DMS114 treated with DMSO at 0.1 percent for 48 hours (cell line): ENCODE measurements at regions not wholly inside any gene's neighbourhood (a gene's known extent, or its start where the extent isn't known, plus 50 kb on each side); places are given as distances from the start of the nearest gene placed in this dataset.

Source experiments
- DNase-seq: peaks from one replicate; lab custom pipeline; 2025; ENCODE audit not compliant: unreplicated experiment; lab: John Stamatoyannopoulos, UW

DNA sequence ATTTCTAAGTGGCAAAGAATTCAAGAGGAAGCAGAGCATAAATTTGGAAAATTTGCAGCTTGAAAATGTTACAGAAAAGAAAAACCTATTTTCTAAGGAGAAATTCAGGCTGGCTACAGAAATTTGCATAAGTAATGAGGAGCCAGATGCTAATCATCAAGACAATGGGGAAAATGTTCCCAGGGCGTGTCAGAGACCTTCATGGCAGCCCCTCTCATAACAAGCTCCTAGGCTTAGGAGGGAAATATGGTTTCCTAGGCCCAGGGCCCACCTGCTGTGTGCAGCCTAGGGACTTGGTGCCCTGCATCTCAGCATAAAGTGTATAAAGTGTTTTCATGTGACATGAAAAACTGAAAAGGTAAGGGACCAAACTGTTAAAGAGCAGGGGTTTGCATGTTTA, 1796.3 kb upstream of the FLRT2 start:
- DNase-seq: no peak

DNA sequence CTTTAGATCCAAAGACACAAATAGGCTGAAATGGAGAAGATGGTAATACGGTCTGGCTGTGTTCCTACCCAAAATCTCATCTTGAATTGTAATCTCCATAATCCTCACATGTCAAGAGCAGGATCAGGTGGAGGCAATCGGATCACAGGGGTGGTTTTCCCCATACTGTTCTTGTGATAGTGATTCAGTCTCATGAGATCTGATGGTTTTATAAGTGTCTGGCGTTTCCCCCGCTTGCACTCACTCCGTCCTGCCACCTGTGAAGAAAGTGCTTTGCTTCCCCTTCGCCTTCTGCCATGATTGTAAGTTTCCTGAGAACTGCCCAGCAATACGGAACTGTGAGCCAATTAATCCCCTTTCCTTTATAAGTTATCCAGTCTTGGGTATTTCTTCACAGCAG, 1795.5 kb upstream of the FLRT2 start:
- no peak for DNase-seq

DNA sequence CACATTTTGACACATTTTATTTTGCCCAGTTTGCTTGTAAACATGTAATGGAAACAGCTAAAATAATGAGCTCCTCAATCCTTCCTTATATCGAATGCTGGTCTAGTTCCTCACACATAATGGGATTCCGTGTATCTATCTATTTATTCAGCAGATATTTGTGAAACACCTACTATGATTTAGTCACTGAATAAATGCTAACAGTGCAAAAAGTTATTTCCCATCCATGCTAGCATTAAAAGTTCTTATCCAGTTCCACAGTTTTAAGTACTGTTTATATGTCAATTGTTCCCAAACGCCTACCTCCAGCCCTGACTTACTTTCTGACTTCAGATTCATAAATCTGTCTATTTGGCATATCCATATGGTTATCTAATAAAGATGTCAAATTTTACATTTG, 1788.7 kb upstream of the FLRT2 start:
- no peak for DNase-seq

DNA sequence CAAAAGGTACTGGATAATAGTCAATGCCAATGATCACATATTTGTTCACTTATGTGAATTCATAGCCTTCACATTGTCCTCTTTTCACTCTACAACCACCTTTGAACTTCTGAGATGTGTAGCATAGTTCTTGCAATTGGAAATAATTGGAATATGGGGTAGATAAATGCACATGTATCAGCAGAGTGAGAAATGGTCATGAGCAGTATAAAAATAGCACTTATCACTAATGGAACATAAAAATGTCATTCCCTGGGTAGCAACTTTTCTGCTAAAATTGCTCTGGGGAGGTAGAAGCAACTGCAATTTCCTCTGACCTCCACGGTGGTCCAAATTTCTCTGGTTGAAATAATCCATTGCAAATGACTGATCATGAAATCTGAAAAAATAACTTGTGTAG, 1785.7 kb upstream of the FLRT2 start:
- DNase-seq: no peak

DNA sequence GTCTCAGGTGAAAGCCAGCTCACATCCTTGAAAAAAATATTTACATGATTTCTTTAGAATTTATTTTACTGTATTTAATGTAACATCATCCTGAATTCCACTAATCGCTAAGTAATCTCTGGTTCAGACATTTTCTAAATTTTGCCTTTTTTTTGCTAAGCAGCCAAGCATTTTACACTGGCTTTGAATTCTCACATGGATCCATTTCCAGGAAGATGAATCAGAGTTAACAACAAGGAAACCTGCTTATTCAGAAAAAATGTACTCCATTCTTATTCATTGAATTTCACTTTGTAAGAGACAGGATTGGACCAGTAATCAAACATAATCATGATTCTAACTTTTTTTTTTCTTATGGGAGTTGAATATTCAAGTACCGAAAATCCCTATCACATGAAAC, 1785.1 kb upstream of the FLRT2 start:
- no peak for DNase-seq

DNA sequence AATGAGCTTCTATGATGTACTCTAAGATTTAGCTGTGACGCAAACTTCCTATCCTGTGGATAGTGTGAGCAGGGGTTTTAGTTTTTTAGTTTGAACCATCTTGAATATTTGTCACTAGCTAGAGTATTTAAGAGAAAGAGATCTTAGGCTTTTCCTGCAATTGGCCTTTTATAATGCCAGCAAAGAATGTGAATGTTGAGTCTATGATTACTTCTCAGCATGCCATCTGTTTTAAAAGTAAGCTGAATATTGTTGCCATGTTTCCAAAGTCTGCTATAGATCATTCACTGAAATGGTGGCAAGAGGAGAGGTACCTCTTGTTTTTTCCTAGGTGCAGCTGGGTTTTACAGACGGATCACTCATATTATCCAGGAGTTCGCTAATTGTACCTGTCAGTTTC, 1783.6 kb upstream of the FLRT2 start:
- DNase-seq: no peak

DNA sequence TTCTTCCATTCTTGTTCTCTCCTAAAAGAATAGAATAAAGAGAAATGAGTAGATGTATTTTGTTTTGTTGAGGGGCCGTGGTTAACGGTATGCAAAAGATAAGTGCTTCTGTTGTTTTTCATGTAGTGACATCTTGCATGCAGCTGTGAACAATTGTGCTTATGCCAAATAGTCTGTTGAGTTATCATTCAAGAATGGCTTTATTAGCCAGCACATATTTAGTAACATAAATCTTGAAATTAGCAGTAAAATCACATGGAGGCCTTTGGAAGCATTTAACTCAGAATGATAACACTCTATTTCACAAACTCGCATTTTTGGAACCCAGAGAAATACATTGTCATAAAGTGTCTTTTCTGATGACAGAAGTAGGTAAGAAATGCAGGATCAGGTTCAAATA, 1772.0 kb upstream of the FLRT2 start:
- DNase-seq: no peak

DNA sequence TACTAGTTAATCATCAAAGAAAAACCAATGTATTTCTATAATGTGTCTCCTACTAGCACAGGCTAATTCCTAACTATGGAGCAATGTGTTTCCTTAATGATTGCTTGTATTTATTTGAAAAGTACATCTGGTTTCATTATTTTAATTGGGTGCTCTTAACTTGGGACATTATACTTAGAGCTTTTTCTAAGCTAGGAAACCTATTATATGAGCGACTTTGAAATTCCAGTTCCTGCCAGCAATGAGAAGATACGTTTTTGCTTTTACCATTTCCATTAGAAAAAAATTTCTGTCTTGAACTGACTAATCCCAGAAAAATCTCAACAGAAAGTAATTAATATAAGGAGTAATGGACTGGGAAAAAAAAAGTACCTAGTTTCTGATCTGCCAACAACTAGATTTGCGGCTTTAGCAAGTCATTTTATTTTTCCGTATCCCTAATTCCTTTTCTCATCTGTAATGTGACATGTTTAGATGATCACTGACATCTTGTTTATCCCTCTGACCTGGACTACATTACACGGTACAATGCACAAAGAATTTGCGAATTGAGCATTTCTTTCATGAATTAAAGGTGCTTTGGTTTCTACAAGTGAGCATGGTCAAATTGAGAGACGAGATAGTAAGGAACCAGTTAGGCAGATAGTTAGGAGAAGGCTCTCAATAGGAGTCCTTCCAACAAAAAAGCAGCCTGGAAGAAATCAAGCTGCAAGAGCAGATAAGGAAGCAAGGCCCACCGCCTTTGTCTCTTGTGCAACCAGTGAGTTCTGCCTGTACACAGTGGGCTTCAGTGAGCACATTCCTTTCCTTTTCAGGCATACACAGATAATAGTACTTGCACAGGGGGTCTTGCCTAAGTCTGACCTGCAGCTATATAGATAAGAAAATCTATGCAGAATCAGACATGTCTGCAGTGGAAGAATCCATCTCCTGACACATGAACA, 1765.0 kb upstream of the FLRT2 start:
- DNase-seq: no peak

DNA sequence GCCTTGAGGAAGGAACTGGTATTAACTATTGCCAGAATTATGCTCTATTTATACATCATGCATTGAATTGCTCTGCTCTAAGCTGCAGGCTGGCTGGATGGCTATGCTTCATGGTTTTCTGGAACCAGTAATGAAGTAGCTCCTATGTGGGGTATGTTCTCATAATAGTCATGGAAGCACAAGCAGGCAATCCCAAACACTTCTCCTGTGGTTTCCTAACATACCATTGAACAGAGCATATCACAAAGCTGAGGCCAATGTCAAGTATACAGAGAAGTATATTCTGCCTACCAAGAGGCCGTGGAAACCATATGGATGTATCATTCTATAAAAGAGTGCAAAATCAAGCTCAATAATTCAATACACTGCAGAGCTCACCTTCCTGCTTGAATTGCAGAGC, 1752.4 kb upstream of the FLRT2 start:
- DNase-seq: no peak

DNA sequence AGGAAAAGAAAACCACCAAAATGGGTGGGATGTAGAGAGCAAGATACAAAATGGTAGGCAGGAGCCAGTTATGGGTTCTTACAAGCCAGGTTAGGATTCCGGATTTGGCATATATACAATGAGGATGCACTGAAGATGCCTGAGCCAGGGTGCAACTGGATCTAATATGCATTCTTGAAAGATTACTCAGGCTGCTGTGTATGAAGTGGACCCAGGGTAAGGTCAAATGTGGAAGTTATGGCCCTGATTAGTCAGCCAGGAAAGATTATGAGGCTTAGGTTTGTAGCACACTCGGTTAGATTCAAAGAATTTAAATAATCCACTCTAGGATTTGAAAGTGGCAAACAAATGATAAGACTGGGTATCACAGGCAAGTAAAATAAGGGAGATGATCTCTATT, 1750.7 kb upstream of the FLRT2 start:
- no peak for DNase-seq

DNA sequence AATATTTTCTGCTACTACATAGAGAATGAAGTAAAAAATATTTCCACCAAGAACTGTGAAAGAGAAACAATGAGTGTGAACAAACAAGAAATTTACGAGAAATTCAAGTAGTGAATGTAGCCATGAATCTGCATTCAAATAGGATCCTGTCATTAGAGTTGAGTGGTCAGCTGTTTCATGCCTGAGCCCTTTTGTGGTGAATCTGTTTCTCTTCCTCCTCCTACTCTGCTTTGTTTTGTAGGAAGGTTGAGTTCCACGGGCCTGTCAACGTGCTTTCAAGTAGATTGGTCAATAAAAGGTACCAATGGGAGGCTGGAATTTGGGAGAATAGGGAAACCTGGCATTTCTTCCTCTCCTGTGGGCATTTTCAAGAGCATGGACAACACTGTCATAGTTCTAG, 1749.6 kb upstream of the FLRT2 start:
- DNase-seq: no peak

DNA sequence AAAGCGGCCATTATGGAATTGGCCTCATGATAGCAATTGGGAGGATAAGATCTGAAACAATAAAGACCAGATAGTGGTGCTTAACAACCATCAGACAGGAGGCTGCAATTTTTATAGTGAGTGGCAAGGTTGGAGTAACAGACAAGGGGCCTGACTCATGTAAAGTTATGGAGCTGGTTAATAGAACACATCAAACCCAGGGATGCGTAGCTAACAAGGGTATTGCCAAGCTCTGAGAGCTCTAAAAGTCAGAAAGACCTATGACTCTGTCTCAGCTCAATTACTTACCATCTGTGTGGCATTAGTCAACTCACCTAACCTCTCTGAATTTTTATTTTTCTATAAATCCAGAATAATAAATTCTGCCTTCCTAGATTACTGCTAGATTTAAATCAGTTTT, 1731.5 kb upstream of the FLRT2 start:
- DNase-seq: no peak

DNA sequence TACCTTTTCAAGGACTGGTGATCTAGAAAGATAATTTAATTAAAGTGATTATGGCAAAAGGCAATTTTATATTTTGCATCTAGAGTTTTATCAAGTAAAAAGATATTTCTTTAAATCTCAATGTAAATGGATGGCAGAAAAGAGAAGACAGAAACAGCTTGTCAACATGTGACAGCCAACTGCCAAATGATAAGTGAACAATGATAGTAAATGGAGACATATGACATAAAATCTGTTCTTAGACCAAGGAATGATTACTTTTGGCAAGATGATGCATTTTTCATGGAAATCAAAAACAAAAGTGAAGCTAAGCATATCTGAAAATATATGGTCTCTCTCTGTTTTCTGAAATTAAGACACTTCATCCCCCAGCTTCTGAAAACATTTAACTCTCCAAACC, 1730.7 kb upstream of the FLRT2 start:
- no peak for DNase-seq

DNA sequence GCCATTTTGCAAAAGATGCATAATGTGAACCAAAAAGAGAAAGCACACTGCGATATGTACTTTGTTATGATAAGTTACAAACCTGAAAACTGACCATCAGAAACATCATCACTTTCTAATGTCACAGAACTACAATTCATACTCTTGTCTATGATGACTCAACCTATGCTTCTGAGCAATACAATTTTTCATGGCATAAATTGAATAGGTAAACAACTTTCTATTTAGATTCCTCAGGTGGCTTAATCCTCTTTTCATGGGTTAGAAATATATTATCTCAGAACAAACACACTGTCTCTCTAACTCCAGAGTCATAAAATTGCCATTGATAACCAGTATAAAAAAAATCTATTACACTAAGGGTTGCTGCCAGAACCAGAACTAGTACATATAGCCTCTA, 1715.0 kb upstream of the FLRT2 start:
- DNase-seq: no peak

DNA sequence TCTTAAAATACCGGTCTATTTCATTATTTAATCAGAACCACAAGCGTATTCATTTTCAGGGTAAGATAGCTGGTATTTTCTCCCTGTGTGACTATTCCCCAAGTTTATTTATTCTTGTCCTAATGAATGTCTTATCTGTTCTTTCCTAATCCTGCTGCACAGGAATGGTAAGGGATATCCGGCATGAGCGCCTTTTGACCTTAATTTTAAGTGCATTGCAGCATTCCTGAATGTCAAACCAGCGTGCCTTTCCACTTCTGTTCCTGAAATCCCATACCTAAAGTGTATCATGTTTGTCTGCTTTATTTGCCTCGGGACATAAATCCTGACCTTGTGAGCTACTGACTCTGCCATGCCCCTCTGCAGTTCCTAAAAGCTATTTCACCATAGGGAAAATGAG, 1713.2 kb upstream of the FLRT2 start:
- DNase-seq: no peak

DNA sequence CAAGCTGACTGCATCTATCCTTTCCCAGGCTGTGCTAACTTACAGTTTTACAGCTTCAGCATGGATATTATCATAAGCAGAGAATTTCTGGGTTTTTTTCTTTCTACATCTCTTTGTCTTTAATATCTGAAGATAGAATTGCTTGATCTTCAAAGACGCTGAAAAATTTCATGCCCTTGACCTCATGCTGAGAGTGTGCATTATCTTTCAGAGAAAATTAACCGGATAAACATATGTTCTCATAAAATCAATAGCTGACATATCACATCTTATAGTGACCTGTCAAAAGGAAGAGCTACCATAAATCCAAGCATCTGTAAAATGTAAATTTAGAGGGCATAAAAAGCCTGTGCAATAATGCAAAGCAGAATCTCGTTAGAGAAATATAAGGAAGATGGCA, 1704.1 kb upstream of the FLRT2 start:
- no peak for DNase-seq

DNA sequence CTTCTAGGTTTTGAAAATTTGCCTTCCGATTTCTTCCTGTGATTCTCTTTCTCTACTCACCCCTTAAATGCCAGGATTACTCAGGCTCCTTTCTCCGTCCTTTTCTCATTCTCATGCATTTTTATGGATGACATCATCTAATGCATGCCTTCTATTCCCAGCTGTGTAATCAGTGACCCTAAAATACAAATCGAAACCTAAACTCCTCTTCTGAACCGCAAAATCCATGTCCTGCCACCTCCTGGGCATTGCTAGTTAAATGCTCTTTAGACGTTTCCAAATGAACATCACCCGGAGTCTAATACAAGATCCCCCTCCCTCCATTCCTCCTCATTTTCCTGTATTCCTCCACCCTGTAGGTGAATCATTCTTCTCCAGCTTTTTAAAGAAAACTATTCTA, 1703.1 kb upstream of the FLRT2 start:
- DNase-seq: no peak

DNA sequence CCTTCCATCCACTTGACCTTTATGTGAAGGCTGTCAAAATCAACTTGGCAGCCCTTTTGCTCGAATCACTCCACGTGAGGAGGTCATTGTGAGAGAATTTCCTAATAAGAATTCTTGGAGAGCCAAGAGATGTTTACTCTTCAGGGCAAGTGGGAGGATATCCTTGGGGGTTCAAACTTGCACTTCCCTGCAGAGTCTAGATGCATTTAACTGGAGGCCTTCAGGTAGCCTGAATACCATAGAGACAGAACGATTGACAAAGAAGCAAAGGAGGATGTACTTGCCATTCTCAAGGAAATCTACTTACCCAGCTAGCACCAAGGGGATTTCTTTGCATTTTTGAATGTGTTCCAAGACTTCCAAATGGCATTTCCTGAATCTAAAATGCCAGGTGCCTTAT, 1702.6 kb upstream of the FLRT2 start:
- DNase-seq: no peak

DNA sequence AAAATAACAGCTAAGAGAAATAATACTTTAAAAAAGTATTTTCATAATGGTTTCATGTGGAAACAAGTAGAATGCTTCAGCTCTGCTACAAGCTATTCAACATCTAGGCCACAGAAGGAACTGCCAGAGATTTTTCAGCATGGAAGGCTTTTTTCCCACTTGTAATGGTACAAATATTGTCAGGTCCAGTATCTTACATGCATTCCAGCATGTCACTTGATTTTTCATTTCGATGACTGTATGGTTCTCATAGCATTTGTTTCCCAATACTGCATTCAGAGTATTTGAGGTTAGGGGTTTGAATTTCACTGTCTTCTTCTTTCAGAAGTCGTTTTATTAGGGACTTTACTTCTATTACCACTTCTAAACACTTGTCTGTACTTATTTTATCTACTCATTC, 1701.5 kb upstream of the FLRT2 start:
- no peak for DNase-seq

DNA sequence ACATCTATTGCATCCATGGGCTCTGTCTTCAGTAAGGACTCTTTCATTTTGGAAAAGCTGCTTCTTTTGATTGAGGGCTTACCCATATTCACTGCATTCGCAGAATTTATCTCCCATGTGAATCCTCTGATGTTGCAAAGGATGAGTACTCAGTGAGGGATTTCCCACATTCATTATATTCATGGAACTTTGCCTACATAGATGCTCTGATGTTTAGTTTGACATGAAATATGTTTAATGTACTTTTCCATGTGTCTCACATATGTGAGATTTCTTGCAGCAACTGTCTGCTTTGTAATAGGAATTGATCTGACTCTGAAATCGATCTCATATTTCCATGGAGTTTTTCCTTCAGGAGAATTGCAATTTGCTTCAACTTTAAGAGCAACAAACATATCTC, 1699.6 kb upstream of the FLRT2 start:
- no peak for DNase-seq

DNA sequence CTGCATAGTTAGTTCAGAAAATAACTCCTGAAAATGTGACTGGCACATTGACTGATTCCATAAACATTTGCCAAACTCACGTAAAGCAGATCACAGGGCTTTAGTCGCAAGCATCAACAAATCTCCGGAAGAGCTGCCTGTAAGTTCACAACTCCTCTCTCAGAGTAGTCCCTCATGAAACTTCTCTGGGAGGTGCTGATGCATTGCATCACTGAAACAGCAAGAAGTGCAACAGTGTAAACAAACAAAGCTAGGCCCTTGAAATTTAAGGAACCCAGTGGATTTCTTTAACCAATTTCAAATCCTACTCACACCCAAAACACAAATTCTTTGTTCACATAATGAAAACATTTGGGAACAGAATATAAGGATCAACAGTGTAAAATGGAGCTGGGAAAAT, 1691.7 kb upstream of the FLRT2 start:
- no peak for DNase-seq

DNA sequence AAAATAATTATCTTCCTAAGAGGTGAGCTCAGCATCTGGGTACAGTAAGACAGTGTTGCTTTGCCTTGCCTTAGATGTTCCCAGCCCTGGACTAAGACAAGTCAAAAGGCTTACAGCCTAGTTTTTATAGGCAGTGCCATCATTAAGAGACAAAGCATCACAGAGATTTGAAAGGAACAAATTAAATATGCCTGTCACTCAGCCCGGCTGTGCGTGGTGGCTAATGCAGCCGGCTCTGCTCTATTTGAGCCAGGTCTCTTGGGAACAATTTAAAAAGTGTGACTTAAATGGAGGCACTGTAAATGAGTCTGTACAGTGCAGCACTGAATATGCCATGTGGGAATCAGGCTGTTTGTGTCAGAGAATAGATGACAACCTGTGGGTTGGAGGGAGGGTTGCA, 1687.4 kb upstream of the FLRT2 start:
- no peak for DNase-seq

DNA sequence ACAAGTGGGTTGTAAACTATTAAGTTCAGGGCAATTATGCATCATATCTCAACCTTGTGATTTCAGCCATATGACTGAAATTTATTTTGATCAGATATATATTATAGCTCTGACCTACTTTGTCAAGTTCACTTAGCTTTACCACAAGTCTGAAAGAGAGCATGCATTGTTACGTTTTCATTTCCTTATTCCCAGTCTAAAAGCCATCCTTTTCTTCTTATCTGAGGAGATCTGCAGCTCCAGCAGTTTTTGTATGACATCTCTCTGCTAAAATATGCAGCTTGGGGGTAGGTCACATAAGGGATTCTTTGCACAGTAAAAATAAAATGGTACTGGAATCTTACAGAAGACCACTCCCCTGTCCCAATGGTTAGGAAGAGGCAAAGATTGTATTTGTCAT, 1682.8 kb upstream of the FLRT2 start:
- no peak for DNase-seq
